OCI-LY7 (cell line): ENCODE measurements at regions not wholly inside any gene's neighbourhood (a gene's known extent, or its start where the extent isn't known, plus 50 kb on each side); places are given as distances from the start of the nearest gene placed in this dataset.

Experiments used
- BruUV-seq: library from RNA; stranded (reverse); fragments of 400-500 nt; replicated peaks from 2 replicates; lab custom pipeline; 2021; lab: Mats Ljungman, UMichigan
- CTCF ChIA-PET: fragments of 300-600 bp; sonication (Branson Sonifier 250); formaldehyde crosslinking; loops from one replicate; lab custom pipeline; 2022; ENCODE audit warnings: antibody characterized with exemption; ENCODE audit not compliant: unreplicated experiment; lab: Charles Lee
- POLR2A ChIA-PET: fragments of 300-600 bp; sonication (Branson Sonifier 250); formaldehyde crosslinking; loops from one replicate; lab custom pipeline; 2022; ENCODE audit warnings: antibody characterized with exemption; lab: Charles Lee
- DNase-seq: peaks from one replicate; pipeline ENCODE4 v3.0.0-alpha.2; 2015; ENCODE audit warnings: low spot score
- H2AFZ ChIP-seq: fragments of 200-600 bp; sonication (generic), shearing (Covaris generic); 2 replicates; pipeline ENCODE4 v1.6.1; 2014; ENCODE audit warnings: mild to moderate bottlenecking, antibody characterized with exemption, low read length, moderate library complexity
- H3K27ac ChIP-seq: fragments of 200-600 bp; sonication (generic); 2 replicates; pipeline ENCODE4 v1.5.1; 2014; ENCODE audit warnings: mixed run types, low read depth, mild to moderate bottlenecking, moderate library complexity, low read length, inconsistent platforms; ENCODE audit not compliant: poor library complexity, severe bottlenecking
- H3K36me3 ChIP-seq: fragments of 200-600 bp; sonication (generic); 2 replicates; pipeline ENCODE4 v1.6.1; 2014; ENCODE audit warnings: mild to moderate bottlenecking, antibody characterized with exemption, low read length, moderate library complexity, mixed read lengths; ENCODE audit not compliant: insufficient read depth
- H3K4me1 ChIP-seq: fragments of 200-600 bp; sonication (generic); 2 replicates; pipeline ENCODE4 v1.5.1; 2014; ENCODE audit warnings: mild to moderate bottlenecking, low read length; ENCODE audit not compliant: insufficient read depth, poor library complexity, severe bottlenecking
- H3K4me2 ChIP-seq: fragments of 200-600 bp; sonication (generic); 2 replicates; pipeline ENCODE4 v1.6.1; 2014; ENCODE audit warnings: mild to moderate bottlenecking, low read length
- H3K4me3 ChIP-seq: fragments of 200-600 bp; sonication (generic); 2 replicates; pipeline ENCODE4 v1.5.1; 2014; ENCODE audit warnings: mild to moderate bottlenecking, low read depth, low read length; ENCODE audit not compliant: poor library complexity, severe bottlenecking
- H3K79me2 ChIP-seq: fragments of 200-600 bp; sonication (generic); 2 replicates; pipeline ENCODE4 v1.6.1; 2016; ENCODE audit warnings: low read depth, mild to moderate bottlenecking, low read length, moderate library complexity, mixed read lengths; ENCODE audit not compliant: insufficient read depth
- H3K9me2 ChIP-seq: fragments of 200-600 bp; sonication (generic); 2 replicates; pipeline ENCODE4 v1.6.1; 2016; ENCODE audit warnings: mild to moderate bottlenecking, low read length, mixed read lengths; ENCODE audit not compliant: insufficient read depth
- H3K9me3 ChIP-seq: fragments of 200-600 bp; sonication (generic); 2 replicates; pipeline ENCODE4 v1.6.1; 2014; ENCODE audit warnings: mild to moderate bottlenecking, mixed run types, low read length, mixed read lengths
- H4K20me1 ChIP-seq: fragments of 200-600 bp; sonication (generic); 2 replicates; pipeline ENCODE4 v1.6.1; 2014; ENCODE audit warnings: mild to moderate bottlenecking, antibody characterized with exemption, low read length, moderate library complexity, mixed read lengths; ENCODE audit not compliant: insufficient read depth
- CTCF ChIP-seq: fragments of 200-600 bp; sonication (generic); conservative IDR thresholded peaks from 2 replicates; pipeline ENCODE4 v1.5.1; 2014; ENCODE audit warnings: mild to moderate bottlenecking, antibody characterized with exemption, low read length, moderate library complexity, mixed read lengths
- EZH2phosphoT487 ChIP-seq: fragments of 200-600 bp; sonication (generic); IDR thresholded peaks from 2 replicates; pipeline ENCODE4 v1.6.1; 2018; ENCODE audit warnings: low read depth, borderline replicate concordance, mild to moderate bottlenecking, mixed run types, antibody characterized with exemption, low read length, moderate library complexity, mixed read lengths
- intact Hi-C: fragments of 100-400 bp; cut with micrococcal nuclease; formaldehyde crosslinking; loops from one replicate; pipeline ENCODE4 v1.10.0; 2022; ENCODE audit not compliant: unreplicated experiment

DNA sequence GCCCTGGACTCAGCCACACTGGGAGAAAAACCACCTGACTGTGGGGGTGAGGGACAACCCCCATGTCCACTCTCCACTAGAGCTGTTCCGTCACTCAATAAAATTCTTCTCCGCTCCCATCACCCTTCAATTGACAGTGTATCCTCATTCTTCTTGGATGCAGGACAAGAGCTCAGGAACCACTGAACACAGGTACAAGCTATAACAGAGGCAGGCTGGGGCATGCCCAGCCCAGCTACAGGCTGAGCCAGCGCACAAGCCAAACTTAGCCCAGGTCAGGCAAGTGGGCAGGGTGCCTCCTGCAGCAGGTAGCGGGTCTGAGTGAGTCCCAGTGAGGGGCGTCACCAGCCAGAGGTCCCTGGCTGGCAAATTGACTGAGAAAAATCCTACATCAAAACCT is 183.4 kb downstream of the HINT1 start:
- no TSS peak for BruUV-seq

DNA sequence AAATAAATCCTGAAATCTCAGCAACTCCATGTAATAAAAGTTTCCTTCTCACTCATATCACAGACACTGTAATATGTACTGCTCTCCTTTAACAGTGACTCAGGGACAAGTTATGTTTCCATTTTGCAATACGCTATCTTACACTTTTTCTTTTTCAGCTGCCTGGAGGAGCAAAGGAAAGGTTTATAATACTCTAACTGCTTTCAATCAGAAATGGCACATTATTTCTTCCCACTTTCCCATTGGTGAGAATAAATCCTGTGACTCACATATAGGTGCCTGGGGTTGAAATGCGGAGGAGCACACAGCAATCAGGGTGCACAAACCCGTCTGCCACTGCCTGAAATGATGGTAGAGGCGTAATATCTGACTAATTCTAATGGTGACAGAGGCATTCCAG is 186.6 kb downstream of the HINT1 start:
- Histone ChIP-seq H4K20me1 (no peaks in the 10 kb centered on the region), H3K27ac (no peak overlapping the region), H3K36me3 (no peaks in the 10 kb centered on the region), H3K4me1 (no peaks in the 10 kb centered on the region), H3K4me2 (no peak overlapping the region), H2AFZ (no peak overlapping the region), H3K9me3 (no peaks in the 10 kb centered on the region), H3K79me2 (no peaks in the 10 kb centered on the region), H3K9me2 (no peaks in the 10 kb centered on the region), H3K4me3 (no peak overlapping the region)
- ChIA-PET POLR2A (no interaction called here), CTCF (no interaction called here)
- BruUV-seq: no TSS peak
- DNase-seq: no peak
- TF ChIP-seq CTCF: no peak
- no peak for TF ChIP-seq EZH2phosphoT487
- intact Hi-C loops: no loop called here

More for the DNA sequence above, 183.4 kb downstream of the HINT1 start:
- no peaks in the 10 kb centered on the region for H4K20me1 ChIP-seq
- POLR2A ChIA-PET: no interaction called here
- intact Hi-C loops: no loop called here
- CTCF ChIA-PET: no interaction called here
- H3K79me2 ChIP-seq: no peaks in the 10 kb centered on the region
- H3K27ac ChIP-seq: no peak overlapping the region
- no peak overlapping the region for H3K4me2 ChIP-seq
- no peaks in the 10 kb centered on the region for H3K4me1 ChIP-seq
- DNase-seq: no peak
- no peak overlapping the region for H2AFZ ChIP-seq
- no peaks in the 10 kb centered on the region for H3K9me3 ChIP-seq
- TF ChIP-seq CTCF: no peak
- TF ChIP-seq EZH2phosphoT487: no peak
- H3K36me3 ChIP-seq: no peaks in the 10 kb centered on the region
- no peak overlapping the region for H3K4me3 ChIP-seq
- no peaks in the 10 kb centered on the region for H3K9me2 ChIP-seq

- no peak overlapping the region for H2AFZ ChIP-seq
- no peaks in the 10 kb centered on the region for H4K20me1 ChIP-seq
- H3K79me2 ChIP-seq: no peaks in the 10 kb centered on the region
- no TSS peak for BruUV-seq
- no peak overlapping the region for H3K4me3 ChIP-seq
- intact Hi-C loops: no loop called here
- no peaks in the 10 kb centered on the region for H3K4me1 ChIP-seq
- no peak for TF ChIP-seq CTCF
- no peak for TF ChIP-seq EZH2phosphoT487
- no peaks in the 10 kb centered on the region for H3K9me2 ChIP-seq
- H3K36me3 ChIP-seq: no peaks in the 10 kb centered on the region
- DNase-seq: no peak
- ChIA-PET CTCF (no interaction called here), POLR2A (no interaction called here)
- H3K9me3 ChIP-seq: no peaks in the 10 kb centered on the region
- no peak overlapping the region for H3K4me2 ChIP-seq
- no peak overlapping the region for H3K27ac ChIP-seq
Measured at GRCh38 chr5:130976493-130976892, 188.6 kb downstream of the HINT1 start.
